Glutamatergic neuron (in vitro differentiated cells): ENCODE measurements at regions not wholly inside any gene's neighbourhood (a gene's known extent, or its start where the extent isn't known, plus 50 kb on each side); places are given as distances from the start of the nearest gene placed in this dataset.

Source experiments
- DNase-seq: peaks from one replicate; pipeline ENCODE4 v3.0.0; 2022
- H3K27ac Mint-ChIP-seq: one replicate; pipeline ENCODE4 v1.8.0; 2020; ENCODE audit warnings: mild to moderate bottlenecking, mixed read lengths, inconsistent platforms; ENCODE audit not compliant: unreplicated experiment
- H3K27me3 Mint-ChIP-seq: one replicate; pipeline ENCODE4 v1.8.0; 2020; ENCODE audit warnings: mild to moderate bottlenecking, moderate library complexity, mixed read lengths, inconsistent platforms; ENCODE audit not compliant: unreplicated experiment
- H3K36me3 Mint-ChIP-seq: one replicate; pipeline ENCODE4 v1.8.0; 2020; ENCODE audit warnings: mild to moderate bottlenecking, mixed read lengths, inconsistent platforms; ENCODE audit not compliant: unreplicated experiment
- H3K4me1 Mint-ChIP-seq: one replicate; pipeline ENCODE4 v1.8.0; 2020; ENCODE audit warnings: mild to moderate bottlenecking, low read depth, mixed read lengths, inconsistent platforms; ENCODE audit not compliant: unreplicated experiment
- H3K4me3 Mint-ChIP-seq: one replicate; pipeline ENCODE4 v1.8.0; 2020; ENCODE audit warnings: mild to moderate bottlenecking, mixed read lengths, inconsistent platforms; ENCODE audit not compliant: unreplicated experiment
- H3K9me3 Mint-ChIP-seq: one replicate; pipeline ENCODE4 v1.8.0; 2020; ENCODE audit warnings: mild to moderate bottlenecking, moderate library complexity, mixed read lengths, inconsistent platforms; ENCODE audit not compliant: unreplicated experiment
- TF ChIP-seq, protein P1 (sequence below): fragments of 200-600 bp; sonication (generic); IDR thresholded peaks from one replicate; pipeline ENCODE4 v1.5.0; 2021; ENCODE audit not compliant: partially characterized antibody, unreplicated experiment

DNA sequence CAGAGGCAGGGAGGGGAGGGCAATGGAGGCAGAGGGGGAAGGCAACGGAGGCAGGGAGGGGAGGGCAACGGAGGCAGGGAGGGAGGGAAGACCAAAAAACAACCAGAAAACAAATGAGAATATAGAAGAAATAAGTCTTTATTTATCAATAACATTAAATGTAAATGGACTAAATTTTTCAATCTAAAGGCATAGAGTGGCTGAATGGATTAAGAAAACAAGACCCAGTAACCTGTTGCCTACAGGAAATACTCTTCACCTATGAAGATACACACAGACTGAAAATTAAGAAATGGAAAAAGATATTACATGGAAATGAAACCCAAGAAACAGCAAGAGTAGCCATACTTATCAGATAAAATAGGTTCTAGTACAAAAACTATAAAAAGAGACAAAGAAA, 536.3 kb downstream of the TBC1D4 start:
- Mint-ChIP-seq H3K4me3 (no peak overlapping the region), H3K9me3 (peaks cover 2% of the 10 kb centered on the region), H3K4me1 (no peaks in the 10 kb centered on the region), H3K27ac (no peak overlapping the region), H3K27me3 (peaks cover 2% of the 10 kb centered on the region), H3K36me3 (peaks cover 6% of the 10 kb centered on the region)
- TF ChIP-seq, protein P1, sequence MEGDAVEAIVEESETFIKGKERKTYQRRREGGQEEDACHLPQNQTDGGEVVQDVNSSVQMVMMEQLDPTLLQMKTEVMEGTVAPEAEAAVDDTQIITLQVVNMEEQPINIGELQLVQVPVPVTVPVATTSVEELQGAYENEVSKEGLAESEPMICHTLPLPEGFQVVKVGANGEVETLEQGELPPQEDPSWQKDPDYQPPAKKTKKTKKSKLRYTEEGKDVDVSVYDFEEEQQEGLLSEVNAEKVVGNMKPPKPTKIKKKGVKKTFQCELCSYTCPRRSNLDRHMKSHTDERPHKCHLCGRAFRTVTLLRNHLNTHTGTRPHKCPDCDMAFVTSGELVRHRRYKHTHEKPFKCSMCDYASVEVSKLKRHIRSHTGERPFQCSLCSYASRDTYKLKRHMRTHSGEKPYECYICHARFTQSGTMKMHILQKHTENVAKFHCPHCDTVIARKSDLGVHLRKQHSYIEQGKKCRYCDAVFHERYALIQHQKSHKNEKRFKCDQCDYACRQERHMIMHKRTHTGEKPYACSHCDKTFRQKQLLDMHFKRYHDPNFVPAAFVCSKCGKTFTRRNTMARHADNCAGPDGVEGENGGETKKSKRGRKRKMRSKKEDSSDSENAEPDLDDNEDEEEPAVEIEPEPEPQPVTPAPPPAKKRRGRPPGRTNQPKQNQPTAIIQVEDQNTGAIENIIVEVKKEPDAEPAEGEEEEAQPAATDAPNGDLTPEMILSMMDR = no peak
- DNase-seq = no peak

GRCh38 chr13:74931698-74932433, 550.1 kb downstream of the TBC1D4 start:
- Mint-ChIP-seq H3K9me3 (peaks cover 3% of the 10 kb centered on the region), H3K36me3 (no peaks in the 10 kb centered on the region), H3K4me1 (no peaks in the 10 kb centered on the region), H3K4me3 (no peak overlapping the region), H3K27ac (no peak overlapping the region), H3K27me3 (no peaks in the 10 kb centered on the region)
- TF ChIP-seq, protein P1 = no peak
- DNase-seq = no peak

GRCh38 chr13:74930402-74931165, 551.4 kb downstream of the TBC1D4 start:
- Mint-ChIP-seq H3K4me1 (no peaks in the 10 kb centered on the region), H3K4me3 (no peak overlapping the region), H3K27ac (no peak overlapping the region), H3K27me3 (no peaks in the 10 kb centered on the region), H3K9me3 (peaks cover 3% of the 10 kb centered on the region), H3K36me3 (no peaks in the 10 kb centered on the region)
- TF ChIP-seq, protein P1 = no peak
- DNase-seq = no peak

GRCh38 chr13:74929436-74929835, 552.5 kb downstream of the TBC1D4 start:
- no peak for DNase-seq
- H3K27ac Mint-ChIP-seq = no peak overlapping the region
- H3K9me3 Mint-ChIP-seq = no peaks in the 10 kb centered on the region
- H3K4me1 Mint-ChIP-seq = no peaks in the 10 kb centered on the region
- no peaks in the 10 kb centered on the region for H3K36me3 Mint-ChIP-seq
- TF ChIP-seq, protein P1 = no peak
- H3K4me3 Mint-ChIP-seq = no peak overlapping the region
- no peaks in the 10 kb centered on the region for H3K27me3 Mint-ChIP-seq

DNA sequence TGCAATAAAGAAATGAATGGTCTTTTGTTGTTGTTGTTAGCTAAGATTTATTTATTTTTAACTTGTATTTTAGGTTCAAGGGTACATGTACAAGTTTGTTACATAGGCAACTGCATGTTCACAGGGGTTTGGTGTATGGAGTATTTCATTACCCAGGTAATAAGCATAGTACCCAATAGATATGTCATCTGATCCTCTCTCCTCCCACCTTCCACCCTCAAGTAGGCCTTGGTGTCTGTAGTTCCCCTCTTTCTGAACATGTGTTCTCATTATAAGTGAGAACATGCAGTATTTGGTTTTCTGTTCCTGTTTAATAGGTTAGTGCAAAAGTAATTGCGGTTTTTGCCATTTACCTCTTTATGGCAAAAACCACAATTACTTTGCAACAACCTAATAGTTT, 554.1 kb downstream of the TBC1D4 start:
- no peak overlapping the region for H3K4me3 Mint-ChIP-seq
- no peaks in the 10 kb centered on the region for H3K4me1 Mint-ChIP-seq
- H3K36me3 Mint-ChIP-seq = no peaks in the 10 kb centered on the region
- no peaks in the 10 kb centered on the region for H3K27me3 Mint-ChIP-seq
- H3K27ac Mint-ChIP-seq = no peak overlapping the region
- no peak for DNase-seq
- TF ChIP-seq, protein P1 = no peak
- H3K9me3 Mint-ChIP-seq = no peaks in the 10 kb centered on the region
